OCI-M1 (cell line): ENCODE measurements at regions not wholly inside any gene's neighbourhood (a gene's known extent, or its start where the extent isn't known, plus 50 kb on each side); places are given as distances from the start of the nearest gene placed in this dataset.

Source experiments
- DNase-seq: peaks from one replicate; lab custom pipeline; 2025; lab: John Stamatoyannopoulos, UW

DNA sequence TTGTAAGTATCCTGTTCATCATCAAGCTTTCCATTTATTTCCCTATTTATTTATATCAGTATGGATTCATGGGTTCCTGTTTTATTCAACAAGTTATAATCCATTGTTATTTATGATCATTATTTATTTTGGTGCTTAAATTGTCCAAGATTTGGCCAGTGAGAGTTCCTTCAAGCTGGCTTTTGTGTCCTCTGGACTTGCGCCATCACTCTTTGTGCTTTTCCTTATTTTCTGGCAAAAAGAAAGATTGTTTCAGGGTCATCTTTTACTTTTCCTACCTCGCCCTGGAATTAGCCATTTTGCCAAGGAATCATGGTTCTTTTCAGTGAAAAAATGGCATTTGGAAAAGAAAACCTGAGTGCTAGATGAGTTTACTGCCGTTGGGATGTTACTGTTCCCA, 193.4 kb downstream of the ADAMTS15 start:
- no peak for DNase-seq

GRCh38 chr11:130642994-130643393, 194.5 kb downstream of the ADAMTS15 start:
- DNase-seq = no peak

GRCh38 chr11:130644187-130644586, 195.7 kb downstream of the ADAMTS15 start:
- DNase-seq = no peak

DNA sequence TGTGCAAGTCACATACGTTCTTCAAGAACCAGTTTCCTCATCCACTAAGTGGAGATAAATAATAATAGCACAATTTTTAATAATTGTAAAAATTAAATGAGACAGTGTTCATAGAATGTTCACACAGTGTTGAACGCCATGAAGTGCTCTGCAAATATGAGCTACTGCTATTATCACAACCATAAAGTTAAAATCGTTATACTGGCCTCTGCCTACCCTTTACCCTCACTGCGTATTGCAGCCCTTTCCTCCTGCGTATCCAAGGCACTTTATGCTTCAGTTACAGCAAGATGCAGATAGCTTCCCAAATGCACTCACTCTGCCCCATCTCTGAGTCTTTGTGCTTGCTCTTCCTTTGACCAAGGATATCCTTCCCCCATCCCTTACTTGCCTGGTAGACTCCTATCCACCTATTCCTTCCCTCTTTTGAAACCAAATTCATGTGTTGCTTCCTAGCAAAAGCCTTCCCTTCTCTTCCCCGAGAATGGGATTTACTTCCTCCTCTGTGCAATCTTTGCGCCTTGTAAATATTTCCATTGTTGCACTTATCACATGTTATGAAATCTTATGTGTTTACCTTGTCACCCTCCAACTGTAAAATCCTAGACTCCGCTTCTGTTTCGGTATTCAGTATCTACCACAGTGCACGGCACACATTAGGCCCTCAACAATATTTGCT, 196.9 kb downstream of the ADAMTS15 start:
- DNase-seq = no peak

GRCh38 chr11:130645843-130646197, 197.4 kb downstream of the ADAMTS15 start:
- DNase-seq = no peak

DNA sequence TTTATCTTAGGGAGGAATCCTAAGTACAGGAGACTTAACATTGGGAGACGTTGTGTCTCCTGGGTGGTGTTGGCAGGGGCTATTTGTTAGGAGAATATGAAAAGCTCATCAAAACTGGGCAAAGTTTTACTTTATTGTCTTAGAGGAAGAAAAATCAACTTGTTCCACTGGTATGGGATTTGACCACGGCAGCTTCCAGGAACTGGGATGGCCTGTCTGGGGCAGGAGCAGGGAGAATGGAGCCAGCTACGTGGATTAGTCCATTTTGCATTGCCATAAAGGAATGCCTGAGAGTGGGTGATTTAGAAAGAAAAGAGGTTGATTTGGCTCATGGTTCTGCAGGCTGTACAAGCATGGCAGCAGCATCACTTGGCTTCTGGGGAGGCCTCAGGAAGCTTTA, 198.4 kb downstream of the ADAMTS15 start:
- no peak for DNase-seq

DNA sequence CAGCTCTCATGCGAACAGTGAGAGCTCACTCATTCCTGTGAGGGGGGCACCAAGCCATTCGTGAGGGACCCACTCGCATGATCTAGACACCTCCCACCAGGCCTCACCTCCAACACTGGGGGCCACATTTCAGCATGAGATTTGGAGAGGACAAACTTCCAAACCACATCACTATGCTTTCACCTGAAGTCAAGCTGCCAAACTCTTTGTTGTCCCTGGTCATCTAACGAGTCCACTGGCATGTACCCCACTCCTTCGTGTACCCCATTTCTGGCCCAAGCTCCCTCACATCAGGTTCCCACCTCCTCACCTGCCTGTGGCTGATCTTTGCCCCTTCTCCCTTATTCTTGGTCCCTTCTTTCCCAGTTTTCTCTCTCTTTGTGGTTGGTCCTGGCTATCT, 198.9 kb downstream of the ADAMTS15 start:
- no peak for DNase-seq

DNA sequence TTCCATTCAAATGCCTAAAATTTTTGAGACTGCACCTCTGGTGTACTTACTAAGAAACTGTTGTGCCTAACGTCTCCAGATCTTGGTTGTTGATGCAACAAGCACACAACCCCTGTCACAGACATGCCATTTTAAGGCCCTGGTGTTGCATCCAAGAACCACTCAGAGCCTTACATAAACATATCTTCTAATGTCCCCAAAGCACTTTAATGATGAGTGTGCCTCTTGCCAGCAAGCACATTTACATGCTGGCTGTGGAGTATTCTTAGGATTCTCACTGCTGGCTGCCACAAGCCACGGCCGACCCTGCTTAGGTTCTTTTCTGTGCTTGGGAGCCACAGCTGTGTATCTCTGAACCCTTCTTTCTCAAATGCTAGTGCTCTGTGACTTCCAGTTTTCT, 201.4 kb downstream of the ADAMTS15 start:
- DNase-seq = no peak

DNA sequence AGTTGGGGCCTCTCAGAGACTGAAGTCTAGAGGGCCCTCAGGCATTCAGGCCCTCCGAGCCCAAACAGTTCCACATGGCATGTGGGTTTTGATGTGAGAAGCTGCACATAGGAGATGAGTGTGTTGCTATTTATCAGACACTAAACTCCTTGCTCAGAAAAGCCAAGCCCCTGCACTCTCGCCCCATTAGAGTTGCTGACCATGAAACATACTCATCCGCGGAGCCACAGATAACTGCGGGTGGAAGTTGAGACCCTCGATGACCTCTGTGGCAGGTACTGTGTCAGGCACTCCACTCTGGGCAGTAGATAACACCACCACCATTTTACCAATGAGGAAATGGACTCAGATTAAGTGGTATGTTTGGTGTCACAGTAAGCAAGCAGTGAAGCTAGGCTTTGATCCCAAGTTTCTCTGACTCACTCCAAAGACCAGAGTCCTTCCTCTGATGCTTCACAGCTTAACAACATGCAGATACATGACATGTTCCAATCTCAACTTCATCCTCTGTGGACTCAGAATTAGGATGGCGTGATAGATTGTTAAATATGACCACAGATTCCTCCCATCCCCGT, 202.1 kb downstream of the ADAMTS15 start:
- no peak for DNase-seq

GRCh38 chr11:130651066-130651855, 202.8 kb downstream of the ADAMTS15 start:
- no peak for DNase-seq

GRCh38 chr11:130652671-130653335, 204.4 kb downstream of the ADAMTS15 start:
- no peak for DNase-seq

- no peak for DNase-seq
These were observed 205.6 kb downstream of the ADAMTS15 start for GRCh38 chr11:130653838-130654636.

GRCh38 chr11:130655300-130655699, 206.9 kb downstream of the ADAMTS15 start:
- no peak for DNase-seq

GRCh38 chr11:130666781-130667251, 218.4 kb downstream of the ADAMTS15 start:
- no peak for DNase-seq

DNA sequence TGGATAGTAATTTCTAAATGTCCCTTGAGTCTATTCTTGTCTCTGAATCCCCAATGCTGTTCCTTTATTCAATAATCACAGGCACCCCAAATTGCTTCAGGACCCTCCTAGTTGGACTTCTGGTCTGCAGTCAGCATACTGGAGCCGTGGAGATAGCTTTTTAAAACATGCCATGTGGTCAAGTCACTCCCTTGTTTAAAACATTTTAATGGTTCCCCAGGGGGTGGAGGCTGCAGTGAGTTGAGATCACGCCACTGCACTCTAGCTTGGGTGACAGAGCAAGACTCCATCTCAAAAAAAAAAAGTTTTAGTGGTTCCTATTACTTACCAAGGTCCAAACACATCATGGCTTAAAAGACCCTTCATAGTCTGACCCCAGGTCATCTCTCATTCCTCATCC, 220.3 kb downstream of the ADAMTS15 start:
- DNase-seq = no peak

DNA sequence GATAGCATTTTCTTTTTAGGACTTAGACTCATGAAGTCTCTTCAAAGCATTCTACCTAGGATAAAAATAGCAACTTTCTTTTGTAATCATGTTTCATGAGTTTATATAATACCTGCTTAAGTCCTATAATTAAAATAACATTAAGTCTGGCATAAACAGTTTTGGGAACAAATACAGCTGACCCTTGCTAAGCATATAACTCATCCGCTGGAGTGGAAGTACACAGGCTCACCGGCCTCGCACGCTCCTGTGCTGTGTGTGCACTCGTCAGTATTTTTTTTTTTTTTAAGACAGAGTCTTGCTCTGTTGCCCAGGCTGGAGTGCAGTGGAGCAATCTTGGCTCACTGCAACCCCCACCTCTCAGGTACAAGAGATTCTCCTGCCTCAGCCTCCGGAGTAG, 221.8 kb downstream of the ADAMTS15 start:
- DNase-seq = no peak

- no peak for DNase-seq
These were observed 223.6 kb downstream of the ADAMTS15 start for GRCh38 chr11:130671801-130672700.

DNA sequence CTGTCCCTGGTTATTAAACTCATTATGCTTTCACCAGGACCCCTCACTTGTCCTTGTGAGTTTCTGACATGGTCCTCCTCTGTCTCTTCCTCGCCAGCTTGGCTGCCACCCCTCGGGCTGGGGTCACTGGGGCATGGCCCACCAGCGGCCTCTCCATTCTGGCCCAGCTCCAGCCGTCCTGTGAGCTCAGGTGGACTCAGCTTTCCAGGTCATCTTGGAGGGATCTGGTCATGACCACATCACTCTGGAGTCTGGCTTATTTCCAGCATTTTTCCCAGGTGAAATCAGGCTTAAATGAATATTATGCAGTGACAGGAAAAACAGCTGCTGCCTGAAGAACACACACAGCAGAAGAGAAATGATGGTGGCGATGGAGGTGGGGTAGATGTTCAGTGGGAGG, 224.5 kb downstream of the ADAMTS15 start:
- DNase-seq = no peak

GRCh38 chr11:130673698-130674097, 225.3 kb downstream of the ADAMTS15 start:
- DNase-seq = no peak

- DNase-seq = no peak
These were observed 226.4 kb downstream of the ADAMTS15 start for GRCh38 chr11:130674686-130675308.
